Islet of Langerhans (tissue), 1 donor: ENCODE measurements at regions not wholly inside any gene's neighbourhood (a gene's known extent, or its start where the extent isn't known, plus 50 kb on each side); places are given as distances from the start of the nearest gene placed in this dataset.
"Not testable (repeated sequence)": the region's sequence is repeated elsewhere in the genome, so short reads cannot be mapped to it uniquely, and the experiment has no call there.

Experiments
- FAIRE-seq: peaks from one replicate; lab custom pipeline; 2011; peaks lifted over from hg19 to GRCh38; lab: Jason Lieb, UNC

DNA sequence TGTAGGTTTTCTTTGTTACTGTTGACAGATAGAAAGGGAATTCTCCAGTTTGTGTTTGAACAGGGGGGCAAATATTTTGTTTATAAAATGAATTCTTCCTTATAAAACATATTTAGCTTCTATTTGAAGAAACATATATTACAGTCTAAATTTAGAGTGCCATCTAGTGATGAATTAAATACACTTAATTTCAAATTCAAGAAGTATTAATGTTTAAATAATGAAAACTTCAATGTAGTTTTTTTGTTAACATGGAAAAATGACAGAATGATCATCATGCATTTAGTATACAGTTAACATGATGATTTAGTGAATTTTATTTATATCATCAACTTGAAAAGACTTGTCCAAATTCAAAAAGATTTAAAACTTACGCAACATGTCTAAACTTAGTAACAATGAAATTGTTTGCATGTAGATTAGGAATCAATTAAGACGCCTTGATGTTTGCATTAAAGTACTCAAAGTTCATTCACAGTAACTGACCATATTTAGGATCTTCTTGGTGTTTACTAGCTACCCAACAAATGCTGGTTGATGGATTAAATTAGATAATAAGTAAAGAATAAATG lies 765.9 kb upstream of the SLITRK1 start:
- peak; percentile 81 for FAIRE-seq

DNA sequence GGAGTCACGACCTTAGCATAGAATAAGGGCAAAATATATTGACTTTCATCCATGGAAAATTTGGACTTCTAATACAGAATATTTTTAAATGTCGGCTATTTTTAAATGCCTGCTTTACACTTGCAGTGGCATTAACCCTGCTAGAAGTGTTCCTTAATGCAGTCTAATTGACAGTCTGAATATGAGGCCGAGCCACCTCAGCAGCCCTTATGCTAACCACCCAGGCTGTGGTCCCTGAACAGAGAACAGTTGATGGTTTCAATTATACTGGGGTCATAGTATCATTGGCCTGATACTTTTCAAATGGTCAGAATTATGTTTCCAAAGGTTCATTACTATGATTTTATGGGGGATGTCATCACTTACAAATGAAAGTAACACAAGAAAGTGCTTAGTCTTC lies 764.7 kb upstream of the SLITRK1 start:
- FAIRE-seq, result no peak

DNA sequence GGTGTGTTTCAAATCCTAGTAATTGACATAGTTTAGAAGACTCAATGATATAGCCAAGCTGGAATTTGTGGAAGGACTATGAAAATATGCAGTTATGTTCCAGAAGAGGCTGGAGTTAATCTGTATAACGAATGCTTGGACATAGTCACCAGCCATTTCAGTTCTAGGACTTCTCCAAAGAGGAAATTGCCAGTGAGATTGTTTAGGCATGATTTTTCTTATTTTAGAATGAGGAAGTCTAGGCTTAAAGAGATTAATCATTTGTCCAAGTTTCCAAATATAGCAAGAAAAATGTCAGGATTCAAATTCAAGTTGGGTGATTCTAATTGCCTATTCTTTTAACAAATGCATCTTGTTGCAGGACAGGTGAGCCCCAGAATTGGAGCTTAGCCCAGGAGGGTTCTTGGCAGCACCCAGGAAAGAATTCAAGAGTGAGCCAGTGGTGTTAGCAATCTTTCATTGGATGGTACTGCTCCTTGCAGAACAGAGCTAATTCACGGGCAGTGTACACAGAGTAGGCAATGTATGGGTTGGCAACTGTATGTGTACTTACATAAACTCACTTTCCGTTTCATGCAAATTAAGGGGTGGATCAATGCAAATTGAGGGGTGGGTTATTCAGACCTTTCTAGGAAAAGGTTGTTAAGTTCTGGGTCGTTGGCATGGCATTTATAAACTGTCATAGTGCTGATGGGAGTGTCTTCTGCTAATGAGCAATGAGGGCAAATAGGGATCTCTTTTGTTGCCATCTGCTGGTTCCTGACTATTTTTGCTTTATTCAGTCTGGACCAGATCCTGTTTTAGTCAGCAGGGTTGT lies 763.1 kb upstream of the SLITRK1 start:
- no peak for FAIRE-seq

DNA sequence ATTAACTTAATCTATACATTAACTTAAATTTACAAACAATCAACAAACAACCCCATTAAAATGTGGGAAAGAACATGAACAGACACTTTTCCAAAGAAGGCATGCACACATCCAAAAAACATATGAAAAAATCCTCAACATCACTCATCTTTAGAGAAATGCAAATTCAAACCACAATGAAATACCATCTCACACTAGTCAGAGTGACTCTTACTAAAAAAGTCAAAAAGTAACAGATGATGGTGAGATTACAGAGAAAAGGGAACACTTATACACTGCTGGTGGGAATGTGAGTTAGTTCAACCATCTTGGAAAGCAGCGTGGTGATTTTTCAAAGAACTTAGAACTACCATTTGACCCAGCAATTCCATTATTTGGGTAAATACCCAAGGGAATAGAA lies 759.2 kb upstream of the SLITRK1 start:
- FAIRE-seq, result no peak

DNA sequence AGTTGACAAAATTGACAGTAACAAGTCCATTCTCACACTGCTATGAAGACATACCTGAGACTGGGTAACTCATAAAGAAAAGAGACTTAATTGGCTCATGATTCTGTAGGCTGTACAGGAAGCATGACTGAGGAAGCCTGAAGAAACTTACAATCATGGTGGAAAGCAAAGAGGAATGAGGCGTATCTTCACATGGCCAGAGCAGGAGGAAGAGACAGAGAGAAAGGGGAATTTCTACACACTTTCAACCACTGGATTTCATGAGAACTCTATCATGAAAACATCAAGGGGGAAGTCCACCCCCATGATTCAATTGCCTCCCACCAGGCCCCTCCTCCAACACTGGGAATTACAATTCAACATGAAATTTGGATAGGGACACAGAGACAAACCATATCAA lies 758.4 kb upstream of the SLITRK1 start:
- FAIRE-seq, result no peak

DNA sequence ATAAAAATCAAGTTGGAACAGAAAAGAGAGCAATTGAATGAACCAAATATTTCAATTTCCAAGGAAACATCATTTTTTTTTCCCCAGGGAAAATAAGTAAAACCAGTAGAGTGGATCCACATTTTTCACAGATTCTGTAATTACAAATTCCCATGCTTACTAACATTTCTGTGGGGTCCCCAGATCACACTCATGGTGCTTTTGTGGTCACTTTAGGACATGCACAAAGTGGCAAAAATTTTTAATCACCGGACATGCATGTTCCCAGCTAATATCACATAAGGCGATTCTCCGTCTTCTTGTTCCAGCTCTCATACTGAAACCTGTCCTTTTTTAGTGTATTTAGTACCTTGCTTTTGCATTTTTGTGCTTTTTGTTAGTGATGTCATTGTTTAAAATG lies 748.2 kb upstream of the SLITRK1 start:
- FAIRE-seq, result no peak

DNA sequence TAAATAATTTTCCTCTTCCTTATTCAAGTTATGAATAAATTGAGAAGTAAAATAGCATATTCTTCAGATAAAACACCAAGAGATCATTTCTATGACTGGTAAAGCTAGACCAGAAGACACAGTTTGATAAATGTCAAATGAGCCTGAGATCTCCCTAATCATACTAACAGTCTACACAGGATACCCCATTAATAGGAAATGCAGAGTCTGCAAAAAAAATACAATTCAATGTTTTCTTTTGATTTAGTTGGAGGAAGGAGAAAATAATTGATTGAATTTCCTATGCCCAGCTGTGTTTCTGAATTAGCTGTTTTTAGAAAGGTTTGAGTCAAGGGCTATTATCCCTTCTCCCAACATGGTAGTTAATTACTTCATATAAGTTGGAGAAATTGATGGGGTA lies 734.6 kb upstream of the SLITRK1 start:
- FAIRE-seq, result no peak

DNA sequence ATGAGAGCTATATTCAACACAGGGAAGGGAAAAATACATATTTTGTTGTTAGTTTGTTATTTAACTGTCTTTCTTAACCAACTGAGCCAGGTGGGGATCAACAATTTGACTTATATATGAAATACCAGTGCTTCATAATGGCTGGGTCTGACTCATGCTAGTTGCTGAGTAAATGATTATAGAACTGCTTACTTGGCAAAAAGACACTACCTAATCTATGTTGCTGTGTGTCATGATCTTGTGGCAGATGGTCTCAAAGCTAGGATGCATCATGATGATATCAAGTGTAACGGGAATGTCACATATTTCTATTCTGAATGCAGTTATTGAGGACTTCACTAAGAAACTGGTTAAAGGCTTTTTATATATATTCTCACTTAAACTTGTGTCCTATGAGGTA lies 727.4 kb upstream of the SLITRK1 start:
- FAIRE-seq, result peak; percentile 64

DNA sequence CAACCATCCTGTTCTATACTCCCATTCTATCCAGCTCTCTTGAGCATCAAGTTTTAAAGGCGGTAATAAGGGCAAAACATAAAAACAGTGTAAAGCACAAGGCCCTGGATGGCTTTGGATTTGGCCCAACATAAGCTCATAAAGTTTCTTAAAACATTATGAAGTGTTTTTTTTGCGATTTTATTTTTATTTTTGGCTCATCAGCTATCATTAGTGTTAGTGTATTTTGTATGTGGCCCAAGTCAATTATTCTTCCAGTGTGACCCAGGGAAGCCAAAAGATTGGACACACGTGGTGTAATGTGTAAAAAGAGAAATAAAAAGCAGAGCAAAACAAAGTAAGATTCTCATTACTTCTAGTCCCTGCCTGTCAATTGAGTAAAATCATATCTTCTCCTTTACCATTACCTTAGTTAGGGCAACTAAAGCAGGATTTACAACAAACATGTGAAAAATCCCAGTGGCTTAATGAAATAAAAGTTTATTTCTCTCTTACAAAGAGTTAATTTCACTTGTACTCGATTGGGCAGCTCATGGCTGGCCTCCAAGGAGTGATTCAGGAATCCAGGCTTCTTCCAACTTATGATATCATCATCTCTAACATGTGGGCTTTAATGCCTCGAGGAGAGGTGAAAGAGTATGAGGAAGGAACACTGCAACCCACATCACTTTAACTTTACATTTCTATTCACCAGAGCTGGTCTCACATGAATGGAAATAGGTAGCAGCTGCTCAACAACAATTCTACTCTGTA lies 725.2 kb upstream of the SLITRK1 start:
- no peak for FAIRE-seq

DNA sequence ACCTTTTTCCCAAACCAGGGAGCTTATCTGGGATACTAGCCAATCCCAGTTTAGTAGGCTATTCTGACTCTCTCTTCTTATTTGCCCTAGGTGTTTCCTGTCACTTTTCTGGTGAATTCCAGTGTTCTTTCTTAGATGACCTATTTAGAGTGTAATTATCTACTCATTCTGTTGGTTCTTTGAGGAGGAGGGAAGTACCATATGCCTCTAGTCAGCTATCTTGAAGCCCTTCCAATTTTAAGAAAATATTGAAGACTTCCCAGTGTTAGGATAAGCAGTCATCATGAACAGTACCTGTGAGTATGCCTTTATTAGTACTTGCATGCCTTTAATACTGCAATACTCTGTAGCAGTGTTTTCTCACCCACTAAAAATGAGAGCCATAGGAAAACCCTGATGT lies 724.3 kb upstream of the SLITRK1 start:
- no peak for FAIRE-seq

DNA sequence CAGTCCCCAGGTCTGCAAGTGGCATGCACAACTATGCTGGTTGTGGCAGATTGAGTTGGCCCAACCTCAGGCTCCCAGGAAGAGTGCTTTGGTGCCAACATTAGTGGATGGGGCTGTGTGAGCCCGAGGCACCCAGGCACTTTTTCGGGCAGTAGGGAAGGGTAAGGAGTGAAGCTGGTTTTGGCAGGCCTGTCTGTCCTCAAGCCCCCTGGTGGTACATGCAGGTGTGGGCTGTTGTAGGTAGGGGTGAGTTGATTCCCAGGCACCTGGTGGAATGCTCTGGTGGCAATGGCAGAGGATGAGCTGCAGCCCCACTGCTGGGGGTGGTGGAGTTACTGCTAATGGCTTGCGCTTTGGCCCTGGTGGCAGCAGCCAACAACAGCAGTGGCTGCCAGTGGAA lies 723.7 kb upstream of the SLITRK1 start:
- FAIRE-seq, result no peak

DNA sequence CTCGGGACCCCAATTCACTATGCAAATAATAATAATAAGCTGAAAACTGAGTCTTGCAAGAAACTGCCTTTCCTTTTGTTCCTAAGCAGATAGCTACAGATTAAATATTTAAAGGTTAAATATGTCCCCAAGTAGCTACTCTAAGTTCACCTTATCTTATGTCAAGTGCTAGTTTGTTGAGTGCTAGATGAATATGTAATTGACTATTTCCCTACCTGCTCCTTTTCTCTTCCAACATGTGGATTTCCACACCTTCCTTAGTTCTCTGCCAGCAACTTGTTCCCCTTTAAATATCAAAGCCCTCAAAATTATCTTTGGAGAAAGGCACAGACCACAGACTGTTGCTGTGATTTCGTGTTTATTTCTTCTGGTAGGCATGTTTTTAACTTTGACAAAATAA lies 709.2 kb upstream of the SLITRK1 start:
- no peak for FAIRE-seq

DNA sequence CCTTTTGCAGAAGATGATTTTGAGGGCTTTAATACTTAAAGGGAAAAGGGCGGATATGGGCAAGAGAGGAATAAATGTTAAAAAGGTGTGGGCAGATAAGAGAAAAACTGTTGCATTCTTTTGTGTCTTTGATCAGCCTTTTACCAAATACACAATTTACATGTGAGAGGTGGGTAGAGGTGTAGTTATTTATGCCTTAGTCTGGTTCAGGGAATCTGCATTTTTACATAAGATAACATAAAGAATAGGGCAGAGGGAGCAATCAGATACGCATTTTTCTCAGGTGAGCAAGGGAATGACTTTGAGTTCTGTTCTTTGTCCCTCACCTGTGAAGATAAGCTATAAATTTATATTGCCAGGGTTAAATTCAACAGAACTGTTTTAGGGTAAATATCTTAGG lies 708.4 kb upstream of the SLITRK1 start:
- FAIRE-seq, result no peak

DNA sequence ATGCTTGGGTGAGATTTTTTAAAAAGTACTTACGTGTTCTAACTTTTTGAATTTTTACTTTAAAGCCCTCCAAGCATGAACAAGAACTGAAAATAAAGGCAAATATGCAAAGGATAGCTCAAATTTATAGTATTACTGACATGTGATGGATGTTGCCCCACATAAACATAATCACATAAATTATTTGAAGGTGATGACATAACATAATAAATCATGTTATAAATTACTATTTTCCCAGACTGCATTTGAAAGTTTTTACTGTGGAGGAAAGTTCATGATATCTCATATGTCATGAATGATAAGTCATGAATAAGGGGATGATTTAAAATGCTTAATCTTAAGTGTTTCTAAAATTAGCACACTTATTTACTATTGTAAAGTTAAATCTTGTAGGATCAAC lies 705.7 kb upstream of the SLITRK1 start:
- FAIRE-seq, result peak; percentile 55

DNA sequence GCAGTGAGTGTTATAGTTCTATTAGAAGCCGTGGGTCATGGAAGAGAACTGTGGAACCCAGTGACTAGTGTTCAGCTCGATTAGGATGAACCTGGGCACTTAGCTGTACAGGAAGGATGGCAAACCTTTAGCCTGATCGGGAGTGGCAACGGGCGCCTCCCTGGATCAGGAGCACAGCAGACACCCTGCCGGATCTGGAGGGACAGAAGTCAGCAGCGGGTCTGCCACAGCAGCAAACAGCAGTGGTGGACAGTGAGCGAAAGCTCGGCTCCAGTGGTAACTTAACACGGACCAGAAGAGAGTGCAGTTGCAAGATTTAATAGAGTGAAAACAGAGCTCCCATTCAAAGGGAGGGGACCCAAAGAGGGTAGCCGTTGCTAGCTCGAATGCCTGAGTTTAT lies 697.6 kb upstream of the SLITRK1 start:
- FAIRE-seq, result not testable (repeated sequence)

DNA sequence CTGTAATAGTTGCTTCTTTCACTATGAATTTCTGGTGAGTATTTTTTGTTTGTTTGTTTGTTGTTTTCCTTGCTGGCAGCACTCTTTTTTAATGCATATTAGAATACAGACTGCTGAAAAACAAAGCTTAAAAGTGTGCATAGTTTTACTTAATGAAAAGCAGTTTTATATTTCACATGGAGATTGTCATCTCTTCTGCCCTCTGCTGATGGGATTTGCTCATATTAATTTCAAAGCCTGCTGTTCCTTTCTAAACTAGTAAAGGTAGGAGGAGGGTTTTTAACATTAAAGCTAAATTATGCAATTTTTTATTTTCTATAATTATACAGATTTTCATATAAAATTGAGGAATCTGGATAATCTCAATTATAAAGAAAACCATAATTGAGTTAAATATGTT lies 692.6 kb upstream of the SLITRK1 start:
- FAIRE-seq, result no peak

DNA sequence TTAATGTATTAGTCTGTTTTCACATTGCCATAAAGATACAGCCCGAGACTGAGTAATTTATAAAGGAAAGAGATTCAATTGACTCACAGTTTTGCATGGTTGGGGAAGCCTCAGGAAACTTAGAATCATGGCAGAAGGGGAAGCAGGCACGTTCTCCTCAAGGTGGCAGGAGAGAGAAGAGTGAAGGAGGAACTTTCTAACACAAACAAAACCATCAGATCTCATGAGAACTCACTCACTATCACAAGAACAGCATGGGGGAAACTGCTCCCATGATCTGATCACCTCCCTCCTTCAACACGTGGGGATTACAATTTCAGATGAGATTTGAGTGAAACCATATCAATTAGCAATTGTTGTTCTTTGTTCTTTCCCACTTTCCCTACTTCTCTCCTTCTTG lies 689.0 kb upstream of the SLITRK1 start:
- no peak for FAIRE-seq

DNA sequence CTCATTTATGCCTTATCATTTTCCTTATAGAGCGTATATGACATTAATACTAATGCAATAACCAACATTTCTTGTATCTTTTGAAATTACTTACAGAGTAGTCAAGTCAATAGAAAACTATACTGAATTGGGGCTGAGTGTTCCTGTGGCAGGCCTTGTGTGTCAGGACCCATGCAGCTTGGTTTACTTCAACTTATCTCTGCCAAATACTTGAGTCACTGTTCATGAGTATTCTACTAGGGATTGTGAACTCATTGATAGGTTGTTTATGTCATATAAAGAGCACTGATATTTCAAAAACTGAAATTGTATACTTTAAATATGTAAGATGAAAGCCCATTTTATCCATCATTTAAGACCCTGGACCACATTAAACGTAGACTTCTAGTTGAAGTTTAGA lies 688.6 kb upstream of the SLITRK1 start:
- FAIRE-seq, result no peak

DNA sequence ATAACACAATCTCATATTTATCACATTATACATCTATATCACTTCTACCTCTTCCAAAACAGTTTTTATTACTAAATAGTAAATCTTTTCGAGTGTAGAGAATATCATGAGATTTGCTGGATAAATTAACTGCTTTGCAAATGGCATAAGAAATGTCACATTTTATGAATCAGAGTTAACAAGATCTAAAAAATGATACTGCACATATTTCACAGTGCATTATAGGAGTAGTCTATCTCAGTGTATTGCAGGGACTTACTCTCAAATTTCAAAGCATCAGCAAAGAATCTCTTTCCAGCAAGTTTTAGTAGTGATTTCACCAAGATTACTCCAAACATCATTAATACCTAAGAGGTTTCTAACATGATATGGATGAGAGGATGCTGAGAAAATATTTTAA lies 687.1 kb upstream of the SLITRK1 start:
- no peak for FAIRE-seq

DNA sequence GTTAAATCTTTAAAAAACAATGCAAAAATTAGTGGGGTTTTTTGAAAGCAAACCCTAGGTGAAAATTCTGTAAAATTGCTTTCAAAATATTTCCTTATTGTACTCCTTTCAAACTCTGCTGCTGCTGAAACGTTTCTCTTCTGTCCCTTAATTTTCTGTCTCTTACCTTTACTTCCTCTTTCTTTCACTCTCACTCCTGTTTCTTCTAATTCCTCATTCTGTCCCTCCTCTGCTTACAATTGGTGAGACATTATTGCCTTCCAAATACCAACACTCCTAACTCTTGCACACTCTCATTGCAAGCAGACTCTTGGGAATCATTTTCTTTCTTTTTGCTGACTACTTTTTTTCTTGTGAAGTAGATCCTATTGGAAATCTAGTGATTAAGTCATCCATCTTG lies 685.6 kb upstream of the SLITRK1 start:
- FAIRE-seq, result no peak

DNA sequence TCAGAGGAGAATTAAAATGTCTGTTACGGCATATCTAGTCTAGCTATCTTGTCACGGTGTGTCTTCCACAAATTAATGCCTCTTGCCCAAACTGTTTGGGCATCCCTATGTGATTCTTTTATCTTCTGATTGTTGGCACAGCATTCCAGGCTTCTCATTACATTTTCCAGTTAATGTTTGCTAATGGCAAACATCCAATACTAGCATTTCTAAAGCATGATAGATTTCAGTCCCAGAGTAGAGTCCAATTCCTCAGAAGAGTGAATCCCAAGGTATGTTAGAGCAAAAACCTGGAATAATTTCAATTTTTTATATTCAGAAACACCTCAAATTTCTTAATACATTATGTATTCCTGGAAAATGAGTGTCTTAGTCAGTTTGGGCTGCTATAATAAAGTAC lies 684.5 kb upstream of the SLITRK1 start:
- FAIRE-seq, result no peak

DNA sequence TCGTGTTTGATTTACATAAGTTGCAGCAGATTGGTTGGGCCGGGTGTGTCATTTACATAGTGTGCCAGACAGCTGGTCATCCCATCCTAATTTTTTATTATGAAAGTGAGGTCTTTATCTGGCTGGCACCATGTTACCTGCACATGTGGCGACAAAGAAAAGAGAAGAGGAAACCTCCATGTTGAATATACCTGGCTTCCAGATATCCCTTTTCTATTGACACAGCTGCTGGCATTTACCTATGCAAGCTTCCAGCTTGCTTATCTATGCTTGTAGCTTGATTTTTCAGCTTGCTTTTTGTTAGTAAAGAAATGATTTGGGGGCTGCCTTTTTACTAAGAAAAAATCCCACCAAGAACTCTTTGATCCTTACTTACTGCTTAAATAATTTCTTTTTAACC lies 681.3 kb upstream of the SLITRK1 start:
- no peak for FAIRE-seq

DNA sequence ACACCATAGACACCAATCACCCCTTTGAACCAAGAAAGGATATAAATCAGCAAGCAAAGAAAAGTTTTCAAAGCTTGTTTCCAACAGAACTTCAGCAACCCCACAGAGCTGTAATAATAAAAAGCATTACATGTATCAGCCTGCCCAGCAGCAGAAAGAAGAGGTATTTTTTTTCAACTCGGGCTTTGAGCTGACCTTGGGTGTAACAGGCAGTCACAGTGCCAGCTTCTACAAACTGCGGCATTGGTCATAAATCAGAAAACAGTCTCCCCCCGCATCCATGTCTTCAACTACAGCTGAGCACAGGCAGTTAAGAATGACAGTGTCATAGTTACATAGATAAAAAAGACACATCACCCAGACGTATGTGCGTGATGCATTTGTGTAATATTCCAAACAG lies 671.0 kb upstream of the SLITRK1 start:
- FAIRE-seq, result no peak

DNA sequence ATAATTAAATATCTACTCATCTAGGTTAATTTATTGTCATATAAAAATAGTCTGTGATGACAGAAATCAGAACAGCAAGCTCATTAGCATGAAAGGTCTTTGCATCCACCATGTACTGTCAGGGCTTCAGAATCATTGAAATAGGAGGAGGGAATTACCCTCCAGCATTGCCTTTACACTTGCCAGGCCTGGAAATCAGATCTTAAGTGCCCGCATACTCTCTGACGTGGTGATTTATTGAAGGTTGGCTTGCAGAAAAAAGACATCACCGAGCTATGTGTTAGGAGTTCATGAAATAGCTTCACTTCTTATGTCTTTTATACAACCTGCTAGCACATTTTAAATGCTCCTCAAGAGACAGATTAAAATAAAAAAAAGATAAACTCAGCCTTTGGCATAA lies 661.7 kb upstream of the SLITRK1 start:
- FAIRE-seq, result no peak
